ENCODE measurements at regions not wholly inside any gene's neighbourhood (a gene's known extent, or its start where the extent isn't known, plus 50 kb on each side); places are given as distances from the start of the nearest gene placed in this dataset.
"Not testable (repeated sequence)": the region's sequence is repeated elsewhere in the genome, so short reads cannot be mapped to it uniquely, and the experiment has no call there.

DNA sequence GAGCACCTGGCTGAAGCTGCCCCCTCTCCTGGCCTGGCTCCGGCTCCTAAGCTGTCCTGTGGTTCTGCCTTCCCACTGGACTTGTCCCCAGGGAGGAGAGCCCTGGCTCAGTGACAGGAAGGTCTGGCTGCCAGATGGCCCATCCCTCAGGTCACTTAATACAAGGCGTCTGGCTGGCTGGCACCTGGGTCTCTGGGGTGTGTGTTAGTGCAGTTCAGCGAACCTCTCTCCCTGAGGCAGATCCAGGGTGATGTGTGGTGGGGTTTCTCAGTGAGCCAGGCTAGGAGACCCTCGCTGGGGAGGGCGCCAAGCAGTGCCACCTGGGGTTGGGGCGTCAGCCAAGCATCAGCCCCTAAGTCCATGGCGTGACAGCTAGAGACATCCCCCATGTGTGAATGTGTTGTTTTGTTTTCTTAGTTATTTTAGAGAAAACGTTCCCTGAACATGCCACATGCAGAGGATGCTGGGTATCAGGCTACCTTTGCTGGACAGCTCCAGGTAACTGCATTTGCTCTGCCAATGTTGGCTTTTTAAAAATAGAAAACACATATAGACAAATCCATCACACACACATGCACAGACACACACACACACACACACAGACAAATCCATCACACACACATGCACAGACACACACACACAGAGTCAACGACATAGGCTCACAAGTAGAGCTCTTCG, 56.4 kb upstream of the LRPAP1 start:
- H3K9me3 ChIP-seq (replicated peaks; ENCODE audit: control insufficient read depth, low read depth, low read length); H3K4me3 ChIP-seq (ENCODE audit: low read length); H3K27me3 ChIP-seq (ENCODE audit: control insufficient read depth, insufficient read depth, low read length); H3K27ac ChIP-seq (ENCODE audit: low read length); H3K4me1 ChIP-seq (ENCODE audit: control insufficient read depth, insufficient read depth, low read length); H3K36me3 ChIP-seq (ENCODE audit: control insufficient read depth, insufficient read depth, low read length); DNase-seq: not testable (repeated sequence)
- 46% methylated on average over 4 of the region's 10 CpGs for WGBS (ENCODE audit: insufficient coverage)

DNA sequence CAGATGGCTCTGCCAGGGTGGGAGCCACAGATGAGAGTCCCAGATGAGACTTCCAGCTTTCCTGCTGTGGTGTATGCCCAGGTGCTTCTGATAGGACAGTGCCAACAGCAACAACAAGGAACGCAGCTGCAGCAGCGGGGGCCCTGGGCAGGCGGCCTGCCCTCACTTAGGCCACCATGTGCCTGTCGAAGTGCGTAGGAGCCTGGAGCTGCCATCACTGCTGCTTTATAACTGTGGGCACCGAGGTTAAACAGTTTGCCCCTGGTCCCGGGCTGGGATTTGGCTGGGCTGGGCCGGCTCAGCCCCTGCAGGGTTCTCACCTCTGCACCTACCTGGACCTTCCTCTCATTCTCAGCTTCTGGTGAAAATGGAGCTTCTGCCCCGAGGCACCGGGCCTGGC, 54.4 kb upstream of the LRPAP1 start:
- 91% methylated on average over 8 of the region's 10 CpGs for WGBS (ENCODE audit: insufficient coverage)
- H3K4me3 ChIP-seq (ENCODE audit: low read length); H3K27ac ChIP-seq (ENCODE audit: low read length); H3K36me3 ChIP-seq (ENCODE audit: control insufficient read depth, insufficient read depth, low read length); DNase-seq; H3K9me3 ChIP-seq (replicated peaks; ENCODE audit: control insufficient read depth, low read depth, low read length); H3K4me1 ChIP-seq (ENCODE audit: control insufficient read depth, insufficient read depth, low read length); H3K27me3 ChIP-seq (ENCODE audit: control insufficient read depth, insufficient read depth, low read length): not testable (repeated sequence)

DNA sequence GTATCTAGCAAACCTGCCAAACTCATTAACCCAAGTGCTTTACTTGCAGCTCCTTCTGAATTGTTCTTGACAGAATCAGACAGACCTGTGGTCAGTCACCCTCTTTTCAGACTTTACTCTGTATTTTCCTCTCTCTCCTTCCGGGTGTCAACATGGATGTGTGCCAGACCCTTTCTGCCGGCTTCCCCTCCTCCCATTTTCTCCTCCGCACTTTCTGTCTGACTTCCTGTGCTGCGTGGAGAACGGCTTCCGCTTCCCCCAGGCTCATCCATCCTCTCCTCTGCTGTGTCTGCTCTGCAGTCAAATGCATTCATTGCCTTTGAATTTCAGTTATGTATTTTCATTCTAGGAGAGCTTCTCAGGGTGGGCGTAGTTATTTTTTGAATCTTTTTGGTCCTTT, 53.3 kb upstream of the LRPAP1 start:
- WGBS (ENCODE audit: insufficient coverage): 0% methylated on average over 2 of the region's 7 CpGs
- not testable (repeated sequence) for H3K27me3 ChIP-seq (ENCODE audit: control insufficient read depth, insufficient read depth, low read length); H3K36me3 ChIP-seq (ENCODE audit: control insufficient read depth, insufficient read depth, low read length); H3K9me3 ChIP-seq (replicated peaks; ENCODE audit: control insufficient read depth, low read depth, low read length); H3K27ac ChIP-seq (ENCODE audit: low read length); H3K4me1 ChIP-seq (ENCODE audit: control insufficient read depth, insufficient read depth, low read length); H3K4me3 ChIP-seq (ENCODE audit: low read length)
- DNase-seq: peak; percentile 52

DNA sequence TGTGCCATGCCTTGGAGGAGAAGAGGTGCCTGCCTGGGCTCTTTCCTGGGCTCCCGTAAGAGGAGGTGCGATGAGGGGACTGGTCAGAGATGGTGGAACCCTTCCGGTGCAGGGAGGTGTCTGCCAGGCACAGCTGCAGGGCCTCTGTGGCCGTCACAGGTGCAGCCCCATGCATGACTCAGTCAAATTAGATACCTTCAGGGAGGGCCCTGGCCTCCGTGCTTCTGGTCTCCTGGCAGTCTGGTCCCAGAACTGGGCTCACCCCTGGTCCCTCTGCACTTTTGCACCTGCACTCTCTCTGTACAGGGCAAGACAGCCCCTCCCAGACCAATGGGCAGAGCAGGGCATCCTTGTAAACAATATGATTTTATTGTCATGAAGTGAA, 49.9 kb upstream of the LRPAP1 start:
- no peak for DNase-seq
- no peaks in the 10 kb centered on the region for H3K4me1 ChIP-seq (ENCODE audit: control insufficient read depth, insufficient read depth, low read length)
- no peaks in the 10 kb centered on the region for H3K9me3 ChIP-seq (replicated peaks; ENCODE audit: control insufficient read depth, low read depth, low read length)
- H3K4me3 ChIP-seq (ENCODE audit: low read length): no peak overlapping the region
- no peaks in the 10 kb centered on the region for H3K36me3 ChIP-seq (ENCODE audit: control insufficient read depth, insufficient read depth, low read length)
- no peaks in the 10 kb centered on the region for H3K27me3 ChIP-seq (ENCODE audit: control insufficient read depth, insufficient read depth, low read length)
- 80% methylated on average over 4 of the region's 5 CpGs for WGBS (ENCODE audit: insufficient coverage)
- H3K27ac ChIP-seq (ENCODE audit: low read length): no peak overlapping the region
